Posterior cingulate gyrus (tissue), 11 donors: ENCODE measurements at regions not wholly inside any gene's neighbourhood (a gene's known extent, or its start where the extent isn't known, plus 50 kb on each side); places are given as distances from the start of the nearest gene placed in this dataset.
"Not testable (repeated sequence)": the region's sequence is repeated elsewhere in the genome, so short reads cannot be mapped to it uniquely, and the experiment has no call there.

Source experiments
- DNase-seq, 10 donors: peaks; one replicate each; pipeline versions ENCODE4 v3.0.0 to v3.0.0-alpha.2; 2020 to 2021; ENCODE audit warnings: mixed read lengths in 3 of 10
- intact Hi-C: fragments of 100-400 bp; cut with DNase I; formaldehyde crosslinking; loops from one replicate; pipeline ENCODE4 v1.15.1; 2023

GRCh38 chr2:223176970-223177369, 125.0 kb downstream of the KCNE4 start:
- intact Hi-C loops = no loop called here
- no peak for DNase-seq

GRCh38 chr2:223180463-223180862, 128.5 kb downstream of the KCNE4 start:
- DNase-seq = no peak
- intact Hi-C loops = no loop called here

- intact Hi-C loops = no loop called here
- no peak for DNase-seq
These were observed 129.6 kb downstream of the KCNE4 start for GRCh38 chr2:223181561-223181960.

GRCh38 chr2:223182356-223182755, 130.4 kb downstream of the KCNE4 start:
- DNase-seq = no peak
- intact Hi-C loops = no loop called here

- intact Hi-C loops = no loop called here
- DNase-seq = no peak
These were observed 133.6 kb downstream of the KCNE4 start for GRCh38 chr2:223185638-223186037.

GRCh38 chr2:223187256-223187655, 135.3 kb downstream of the KCNE4 start:
- intact Hi-C loops = no loop called here
- DNase-seq = no peak

- DNase-seq, intact Hi-C loops: not testable (repeated sequence)
These were observed 138.7 kb downstream of the KCNE4 start for GRCh38 chr2:223190561-223191206.

- intact Hi-C loops = no loop called here
These were observed 144.3 kb downstream of the KCNE4 start for GRCh38 chr2:223196331-223196730.

GRCh38 chr2:223197046-223197445, 145.1 kb downstream of the KCNE4 start:
- intact Hi-C loops = no loop called here
- DNase-seq = no peak

More at GRCh38 chr2:223196331-223196730, 144.3 kb downstream of the KCNE4 start:
- no peak for DNase-seq

GRCh38 chr2:223199531-223200515, 147.8 kb downstream of the KCNE4 start:
- DNase-seq = no peak
- intact Hi-C loops = no loop called here

GRCh38 chr2:223203971-223204929, 152.3 kb downstream of the KCNE4 start:
- intact Hi-C loops = no loop called here

GRCh38 chr2:223210489-223210888, 158.5 kb downstream of the KCNE4 start:
- DNase-seq = no peak
- intact Hi-C loops = no loop called here

More at GRCh38 chr2:223203971-223204929, 152.3 kb downstream of the KCNE4 start:
- DNase-seq = no peak

- no peak for DNase-seq
- intact Hi-C loops = no loop called here
These were observed 162.6 kb downstream of the KCNE4 start for GRCh38 chr2:223214394-223215253.

GRCh38 chr2:223215254-223215516, 163.2 kb downstream of the KCNE4 start:
- DNase-seq = no peak
- intact Hi-C loops = no loop called here

- DNase-seq = no peak
- intact Hi-C loops = no loop called here
These were observed 165.4 kb downstream of the KCNE4 start for GRCh38 chr2:223217373-223217772.

- intact Hi-C loops = no loop called here
- DNase-seq = no peak
These were observed 166.7 kb downstream of the KCNE4 start for GRCh38 chr2:223218587-223219178.

GRCh38 chr2:223219872-223220657, 168.1 kb downstream of the KCNE4 start:
- intact Hi-C loops = no loop called here

GRCh38 chr2:223220658-223220925, 168.6 kb downstream of the KCNE4 start:
- intact Hi-C loops = no loop called here
- no peak for DNase-seq

More at GRCh38 chr2:223219872-223220657, 168.1 kb downstream of the KCNE4 start:
- DNase-seq = no peak
